NK-92 treated with Interleukin-12 subunit alpha and Interleukin-12 subunit beta, amount 100 ng/mL, for 24 hours (cell line): ENCODE measurements at regions not wholly inside any gene's neighbourhood (a gene's known extent, or its start where the extent isn't known, plus 50 kb on each side); places are given as distances from the start of the nearest gene placed in this dataset.
"Not testable (repeated sequence)": the region's sequence is repeated elsewhere in the genome, so short reads cannot be mapped to it uniquely, and the experiment has no call there.

Experiments used
- DNase-seq: peaks from one replicate; lab custom pipeline; 2025; lab: John Stamatoyannopoulos, UW

GRCh38 chr10:111267673-111268072, 190.8 kb downstream of the ADRA2A start:
- DNase-seq: no peak

DNA sequence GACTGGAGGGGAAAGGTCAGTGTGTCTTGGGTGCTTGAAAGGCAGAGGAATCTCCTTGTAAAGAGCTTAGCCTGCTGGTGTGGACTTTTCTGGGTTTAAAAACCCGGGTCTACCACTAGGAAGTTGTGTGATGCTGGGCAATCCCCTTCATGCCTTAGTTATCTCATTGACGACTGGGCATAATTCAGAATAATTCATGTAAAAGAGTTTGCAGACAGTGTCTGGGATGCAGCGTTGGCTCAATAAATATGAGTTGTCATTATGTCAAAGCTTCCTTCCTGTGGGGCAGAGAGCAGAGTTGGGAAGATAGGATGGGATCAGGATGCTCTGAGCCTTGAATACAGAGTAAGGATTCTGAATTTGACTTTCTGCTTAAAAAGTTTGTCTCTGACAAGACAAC, 196.4 kb downstream of the ADRA2A start:
- DNase-seq: no peak

- DNase-seq: no peak
Observed at GRCh38 chr10:111273635-111274034, 196.8 kb downstream of the ADRA2A start.

GRCh38 chr10:111275091-111275490, 198.3 kb downstream of the ADRA2A start:
- DNase-seq: no peak

DNA sequence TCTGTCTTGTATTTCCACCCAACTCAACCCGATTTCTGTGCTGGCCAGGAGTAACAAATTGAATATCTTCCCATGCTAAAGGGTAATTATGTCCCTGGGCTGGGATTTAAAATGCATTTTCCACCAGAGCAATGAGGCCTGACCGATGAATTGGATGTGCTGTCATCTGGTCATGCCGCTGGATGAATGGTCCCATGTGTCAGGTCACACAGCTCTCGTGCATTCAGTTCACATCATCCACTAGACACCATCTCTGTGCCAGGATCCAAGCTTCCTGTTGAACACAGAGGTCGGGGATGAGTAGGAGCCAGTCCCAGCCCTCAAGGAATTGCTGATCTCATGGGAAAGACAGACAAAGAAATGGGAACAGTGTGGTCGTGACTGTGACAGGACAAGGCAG, 200.8 kb downstream of the ADRA2A start:
- no peak for DNase-seq

DNA sequence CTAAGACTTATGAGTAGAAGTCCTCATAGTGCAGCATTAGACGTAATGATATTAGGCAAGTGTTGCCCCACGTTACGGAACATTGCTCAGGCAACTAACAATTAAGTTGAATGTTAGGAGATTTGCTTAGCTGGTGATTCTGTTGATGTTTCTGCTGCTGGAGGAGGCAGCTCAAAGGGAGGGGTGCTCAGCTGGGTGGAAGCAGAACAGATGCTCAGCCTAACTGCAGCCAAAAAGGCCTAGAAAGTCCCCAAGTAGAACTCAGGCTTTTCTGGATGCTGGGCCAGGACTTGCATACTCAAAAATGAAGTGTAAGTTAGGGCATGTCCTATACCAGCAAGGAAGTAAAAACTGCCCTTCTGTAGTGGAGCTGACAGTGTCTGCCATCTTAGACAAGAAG, 201.4 kb downstream of the ADRA2A start:
- DNase-seq: no peak

- no peak for DNase-seq
Observed at GRCh38 chr10:111281516-111281915, 204.7 kb downstream of the ADRA2A start.

- no peak for DNase-seq
Observed at GRCh38 chr10:111289461-111289860, 212.6 kb downstream of the ADRA2A start.

DNA sequence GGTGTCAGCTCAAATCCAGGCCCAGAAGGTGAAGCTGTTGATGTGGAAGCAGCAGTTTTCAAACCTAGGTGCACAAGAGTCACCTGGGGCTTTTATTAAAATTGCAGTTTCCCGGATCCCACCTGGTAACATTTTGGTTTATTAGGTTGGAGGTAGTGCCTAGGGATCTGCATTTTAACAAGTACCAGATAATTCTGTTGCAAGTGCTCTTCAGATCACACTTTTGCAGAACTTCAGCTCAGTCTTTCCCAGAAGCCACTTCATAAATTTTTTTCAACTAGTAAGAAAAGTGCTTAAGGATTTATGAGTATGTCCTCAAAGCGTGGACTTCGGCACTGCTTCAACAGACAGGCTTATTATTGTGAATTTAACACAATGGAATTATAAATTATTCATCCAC, 213.8 kb downstream of the ADRA2A start:
- DNase-seq: no peak

GRCh38 chr10:111295788-111296187, 219.0 kb downstream of the ADRA2A start:
- DNase-seq: no peak

- DNase-seq: no peak
Observed at GRCh38 chr10:111297351-111297848, 220.6 kb downstream of the ADRA2A start.

- no peak for DNase-seq
Observed at GRCh38 chr10:111298031-111298430, 221.2 kb downstream of the ADRA2A start.

DNA sequence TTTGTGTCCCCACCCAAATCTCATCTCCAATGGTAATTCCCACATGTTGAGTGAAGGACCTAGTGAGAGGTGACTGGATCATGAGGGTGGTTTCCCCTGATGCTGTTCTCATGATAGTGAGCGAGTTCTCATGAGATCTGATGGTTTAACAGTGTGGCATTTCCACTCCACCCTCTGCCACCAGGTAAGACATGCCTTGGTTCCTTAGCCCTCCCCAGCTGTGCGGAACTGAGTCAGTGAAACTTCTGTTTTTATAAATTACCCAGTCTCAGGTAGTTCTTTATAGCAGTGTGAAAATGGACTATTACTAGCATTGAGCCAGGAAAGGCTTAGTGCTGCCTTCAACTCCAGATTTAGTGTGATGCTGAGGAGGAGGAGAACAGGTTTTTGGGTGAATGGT, 222.2 kb downstream of the ADRA2A start:
- no peak for DNase-seq

GRCh38 chr10:111303887-111304286, 227.1 kb downstream of the ADRA2A start:
- no peak for DNase-seq

DNA sequence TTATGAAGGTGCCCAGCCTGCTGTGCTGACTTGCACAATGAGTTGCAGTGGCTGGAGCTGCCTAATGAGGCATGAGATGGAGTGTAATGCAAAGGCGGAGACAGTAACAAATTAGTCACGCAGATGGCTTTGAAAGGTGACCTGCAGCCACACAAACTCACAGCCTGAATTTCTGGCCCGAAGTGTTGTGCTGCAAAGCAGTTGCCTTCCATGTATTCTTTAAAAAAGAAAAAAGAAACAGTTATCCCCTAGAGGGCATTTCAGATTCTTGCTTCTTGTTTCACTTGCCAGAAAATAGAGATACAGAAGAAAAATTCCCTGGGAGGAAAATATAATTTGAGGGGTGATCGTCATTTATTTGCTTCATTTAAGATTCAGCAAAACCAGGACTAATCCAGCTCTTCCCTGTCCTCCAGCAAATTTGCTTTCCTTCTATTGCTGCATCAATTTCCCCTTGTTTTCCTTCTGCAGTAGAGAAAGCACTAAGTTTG, 239.9 kb downstream of the ADRA2A start:
- no peak for DNase-seq

DNA sequence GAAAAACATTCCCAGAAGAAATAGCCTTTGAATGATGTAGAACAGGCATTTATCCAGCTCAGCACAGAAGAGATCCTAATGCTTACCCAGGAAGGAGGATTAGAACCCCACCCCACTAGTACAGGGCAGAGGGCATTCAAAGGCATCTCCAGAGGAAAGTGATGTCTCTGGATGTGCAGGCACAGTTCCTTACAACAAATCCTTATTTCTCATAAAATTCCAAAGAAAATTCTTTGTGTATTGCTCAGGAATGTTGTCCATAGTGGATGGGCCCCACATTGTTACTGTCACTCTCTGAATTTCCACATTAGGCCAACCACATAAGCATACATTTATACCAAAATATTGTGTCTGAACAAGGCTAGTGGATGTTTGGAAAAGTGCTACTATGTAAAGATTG, 243.0 kb downstream of the ADRA2A start:
- DNase-seq: no peak

DNA sequence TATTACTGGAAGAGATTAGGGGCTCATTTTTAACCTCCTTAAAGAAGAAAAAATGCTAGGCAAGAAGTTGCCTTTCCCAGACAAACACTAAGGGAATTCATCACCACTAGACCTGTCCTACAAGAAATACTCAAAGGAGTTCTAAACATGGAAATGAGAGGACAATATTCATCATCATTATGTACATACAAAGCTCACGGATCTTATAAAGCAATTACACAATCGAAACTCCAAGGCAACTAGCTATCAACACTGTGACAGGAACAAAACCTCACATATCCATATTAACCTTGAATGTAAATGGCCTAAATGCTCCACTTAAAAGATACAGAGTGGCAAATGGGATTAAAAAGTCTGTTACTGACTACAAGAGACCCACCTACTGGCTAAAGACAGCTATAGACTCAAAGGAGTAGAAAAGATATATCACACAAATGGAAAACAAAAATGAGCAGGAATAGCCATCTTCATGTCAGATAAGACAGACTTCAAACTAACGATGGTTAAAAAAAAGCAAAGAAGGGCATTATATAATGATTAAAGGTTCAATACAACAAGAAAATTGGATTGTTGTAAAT, 246.6 kb downstream of the ADRA2A start:
- no peak for DNase-seq

DNA sequence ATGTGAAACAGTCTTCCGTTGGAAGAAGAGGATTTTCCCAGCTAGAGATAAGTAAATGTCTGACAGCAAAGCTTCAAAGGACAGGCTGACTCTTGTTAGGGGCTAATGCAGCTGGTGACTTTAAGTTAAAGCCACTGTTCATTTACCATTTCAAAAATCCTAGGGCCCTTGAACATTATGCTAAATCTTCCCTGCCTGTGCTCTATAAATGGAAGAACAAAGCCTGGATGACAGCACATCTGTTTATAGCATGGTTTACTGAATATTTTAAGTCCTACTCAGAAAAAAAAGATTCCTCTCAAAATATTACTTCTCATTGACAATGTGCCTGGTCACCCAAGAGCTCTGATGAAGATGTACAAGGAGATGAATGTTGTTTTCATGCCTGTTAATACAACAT, 255.3 kb downstream of the ADRA2A start:
- DNase-seq: not testable (repeated sequence)

GRCh38 chr10:111335826-111336225, 259.0 kb downstream of the ADRA2A start:
- no peak for DNase-seq

GRCh38 chr10:111338035-111338434, 261.2 kb downstream of the ADRA2A start:
- DNase-seq: no peak

DNA sequence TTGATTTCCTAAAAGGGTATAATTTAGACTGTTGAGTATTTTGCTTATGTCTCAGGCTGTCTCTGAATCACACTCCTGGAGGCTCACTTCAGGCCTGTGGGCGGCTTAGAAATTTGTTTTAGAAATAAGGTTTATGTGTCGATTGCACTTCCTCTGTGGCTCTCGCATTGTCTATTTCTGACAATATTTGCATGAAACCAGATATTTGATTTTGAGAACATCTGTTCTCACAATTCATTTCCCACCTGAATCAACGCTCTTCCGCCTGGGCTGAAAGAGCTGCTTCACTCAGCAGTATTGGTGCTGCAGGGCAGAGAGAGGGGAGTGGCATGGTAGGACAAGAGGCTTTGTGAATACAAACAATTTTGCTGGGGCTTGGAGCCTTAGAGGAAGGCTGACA, 262.0 kb downstream of the ADRA2A start:
- DNase-seq: no peak

DNA sequence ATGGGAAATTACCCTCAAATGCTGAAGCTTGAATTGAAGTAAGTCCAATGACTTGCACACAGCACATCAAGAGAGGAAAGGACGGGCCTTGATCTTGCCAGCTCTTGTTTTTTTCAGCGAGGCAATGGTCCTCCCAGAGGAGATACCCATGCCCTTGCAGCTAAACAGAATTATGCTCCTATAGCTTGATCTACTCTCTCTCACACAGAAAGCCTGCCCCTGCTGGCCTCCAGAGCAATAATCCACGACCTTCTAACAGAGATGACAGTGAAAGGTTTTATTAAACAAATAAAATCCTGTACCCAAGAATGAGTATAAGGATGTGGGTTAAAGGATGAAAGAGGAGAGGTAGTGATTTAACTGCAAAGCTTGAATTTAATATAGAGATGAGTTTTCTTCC, 268.0 kb downstream of the ADRA2A start:
- no peak for DNase-seq

- DNase-seq: no peak
Observed at GRCh38 chr10:111347386-111348013, 270.7 kb downstream of the ADRA2A start.

GRCh38 chr10:111348076-111348475, 271.2 kb downstream of the ADRA2A start:
- no peak for DNase-seq
